Stimulated activated CD8-positive, alpha-beta memory T cell treated with anti-CD3 and anti-CD28 coated beads, Interleukin-2, amount 100 ng/mL, for 48 hours (primary cell): ENCODE measurements at regions not wholly inside any gene's neighbourhood (a gene's known extent, or its start where the extent isn't known, plus 50 kb on each side); places are given as distances from the start of the nearest gene placed in this dataset.
"Not testable (repeated sequence)": the region's sequence is repeated elsewhere in the genome, so short reads cannot be mapped to it uniquely, and the experiment has no call there.

Experiments used
- DNase-seq, 2 donors: peaks; one replicate each; pipeline ENCODE4 v3.0.0-alpha.2; 2020; ENCODE audit warnings: low read depth in 2 of 2

DNA sequence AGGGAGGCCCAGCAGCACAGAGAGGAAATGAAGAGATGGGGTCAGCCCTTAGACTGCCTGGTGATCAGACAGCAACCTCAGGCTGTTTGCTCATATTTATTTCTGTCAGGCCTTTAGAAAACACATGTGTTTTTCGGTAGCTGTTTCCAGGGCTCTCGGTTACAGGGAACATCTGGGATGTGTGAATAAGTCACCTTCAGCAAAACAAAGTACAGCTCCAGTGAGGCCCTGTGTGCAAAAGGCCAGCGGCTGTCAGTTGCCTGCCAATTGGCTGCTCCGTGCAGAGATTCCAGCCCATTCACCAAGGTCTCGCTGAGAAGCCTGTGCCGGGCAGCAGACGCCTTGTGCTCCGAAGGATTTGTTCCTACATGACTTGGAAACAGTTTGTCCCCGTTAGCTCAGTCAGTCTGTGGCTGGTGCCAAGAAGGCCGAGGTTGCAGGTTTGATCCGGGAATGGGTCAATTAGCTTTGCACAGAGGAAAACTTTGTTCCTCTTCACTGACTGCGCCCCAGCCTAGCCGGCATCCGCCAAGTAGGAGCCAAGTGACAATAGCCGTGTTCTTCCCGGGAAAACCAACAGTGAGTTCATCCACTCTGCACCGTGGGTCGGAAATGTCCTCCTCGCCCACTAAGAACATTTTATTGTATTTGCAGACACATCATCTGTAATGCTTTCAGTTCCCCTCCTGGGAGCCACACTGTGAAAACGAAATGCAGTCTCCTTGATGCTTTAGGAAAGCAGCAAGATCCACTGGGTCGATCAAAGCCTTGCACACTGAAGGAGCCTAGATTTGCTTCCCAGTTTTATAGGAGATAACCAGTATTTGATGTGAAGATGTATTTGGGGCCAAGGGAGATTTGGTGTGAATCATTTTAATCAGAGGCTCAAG lies 315.4 kb upstream of the CDYL start:
- DNase-seq, result no peak

DNA sequence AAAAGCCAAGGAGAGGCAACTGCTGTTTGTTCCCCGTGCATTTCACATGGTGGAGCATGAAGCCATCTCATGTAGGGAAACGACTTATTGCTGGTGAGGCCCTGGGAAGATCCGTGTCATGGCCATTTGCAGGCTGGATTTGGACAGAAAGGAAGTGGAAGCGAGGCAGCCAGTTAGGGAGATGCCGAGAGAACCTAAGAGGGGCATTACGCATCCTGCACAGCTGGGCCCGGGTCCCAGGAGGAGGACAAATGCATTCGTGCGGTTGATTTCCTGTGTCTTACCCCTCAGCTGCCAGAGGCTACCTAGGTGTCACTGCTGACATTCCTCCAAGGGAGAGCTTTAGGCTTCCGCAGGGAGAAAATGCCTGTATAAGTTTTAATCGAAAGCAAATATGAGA lies 316.2 kb upstream of the CDYL start:
- no peak for DNase-seq

- no peak for DNase-seq
Measured at GRCh38 chr6:4459032-4459431, 317.2 kb upstream of the CDYL start.

- DNase-seq, result no peak
Measured at GRCh38 chr6:4451718-4452117, 316.3 kb upstream of the ECI2 start.

DNA sequence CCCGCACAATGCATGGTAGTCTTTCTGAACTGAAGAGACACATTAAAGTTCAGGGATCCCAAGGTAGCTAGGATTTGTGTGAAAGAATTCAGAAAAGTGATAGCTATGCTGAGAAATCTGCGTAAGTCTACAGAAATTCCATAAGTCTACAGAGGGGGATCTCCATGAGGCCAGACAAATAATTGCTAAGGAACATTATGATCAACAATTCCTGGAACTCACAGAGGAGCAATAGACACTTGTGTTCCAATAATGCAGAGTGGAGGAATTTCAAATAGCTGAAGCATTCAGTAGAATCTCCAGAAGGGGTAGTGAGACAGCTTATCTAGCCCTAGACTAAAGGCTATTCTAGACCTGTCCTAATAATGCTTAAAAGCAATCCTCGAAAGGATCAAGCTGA lies 315.7 kb upstream of the ECI2 start:
- no peak for DNase-seq

- no peak for DNase-seq
Measured at GRCh38 chr6:4450237-4450636, 314.9 kb upstream of the ECI2 start.

DNA sequence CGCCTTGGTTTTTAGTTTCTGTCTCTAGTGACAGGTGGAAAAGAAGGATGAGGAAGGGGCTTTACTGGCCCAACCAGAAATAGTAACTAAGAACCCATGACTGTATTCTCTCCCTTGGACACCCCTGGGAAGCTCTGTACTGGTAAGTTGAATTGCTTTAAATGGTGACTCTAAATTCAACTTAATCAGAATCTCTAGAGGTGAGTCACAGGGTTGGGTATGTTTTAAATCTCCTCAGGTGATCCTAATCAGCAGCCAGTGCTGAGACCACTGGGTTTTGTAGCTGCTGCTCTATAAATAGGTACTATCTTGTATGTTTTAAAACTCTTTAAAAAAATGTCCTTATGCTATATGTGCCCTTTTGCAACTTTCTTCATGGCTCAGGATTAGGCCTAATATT lies 314.0 kb upstream of the ECI2 start:
- no peak for DNase-seq

GRCh38 chr6:4448841-4449240 lies 313.5 kb upstream of the ECI2 start:
- DNase-seq, result no peak

- no peak for DNase-seq
Measured at GRCh38 chr6:4447639-4448330, 312.4 kb upstream of the ECI2 start.

DNA sequence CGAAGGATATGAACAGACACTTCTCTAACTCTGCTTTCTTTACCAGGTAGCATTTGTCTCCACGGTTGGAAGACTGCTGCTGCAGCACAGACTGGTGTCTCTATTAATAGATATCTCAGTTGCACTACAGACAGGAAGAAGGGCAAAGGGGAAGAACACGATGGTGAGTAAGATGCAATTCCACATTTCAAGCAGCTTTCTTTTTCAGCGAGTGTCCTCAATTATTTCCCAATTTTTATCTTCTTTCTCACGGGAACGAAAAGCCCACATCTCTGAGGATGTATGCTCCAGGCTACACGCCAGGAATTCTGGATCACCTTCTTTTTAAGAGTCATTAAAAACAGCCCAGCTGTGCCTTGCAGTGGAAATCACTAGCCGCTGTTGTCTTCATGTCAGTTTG lies 311.6 kb upstream of the ECI2 start:
- no peak for DNase-seq

GRCh38 chr6:4441981-4442434 lies 306.6 kb upstream of the ECI2 start:
- DNase-seq, result no peak

DNA sequence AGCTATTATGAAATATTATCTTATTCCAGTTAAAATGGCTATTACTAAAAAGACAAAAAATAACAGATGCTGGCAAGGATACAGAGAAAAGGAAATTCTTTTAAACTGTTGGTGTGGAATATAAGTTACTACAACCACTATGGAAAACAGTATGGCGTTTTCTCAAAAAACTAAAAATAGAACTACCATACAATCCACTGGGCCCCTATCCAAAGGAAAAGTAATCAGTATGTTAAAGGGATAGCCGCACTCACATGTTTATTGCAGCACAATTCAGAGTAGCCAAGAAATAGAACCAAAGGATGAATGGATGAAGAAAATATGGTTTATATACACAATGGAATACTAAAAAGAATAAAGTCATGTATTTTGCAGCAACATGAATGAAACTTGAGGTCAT lies 303.8 kb upstream of the ECI2 start:
- DNase-seq, result no peak

- DNase-seq, result no peak
Measured at GRCh38 chr6:4437342-4437741, 302.0 kb upstream of the ECI2 start.

GRCh38 chr6:4435981-4436445 lies 300.6 kb upstream of the ECI2 start:
- no peak for DNase-seq

DNA sequence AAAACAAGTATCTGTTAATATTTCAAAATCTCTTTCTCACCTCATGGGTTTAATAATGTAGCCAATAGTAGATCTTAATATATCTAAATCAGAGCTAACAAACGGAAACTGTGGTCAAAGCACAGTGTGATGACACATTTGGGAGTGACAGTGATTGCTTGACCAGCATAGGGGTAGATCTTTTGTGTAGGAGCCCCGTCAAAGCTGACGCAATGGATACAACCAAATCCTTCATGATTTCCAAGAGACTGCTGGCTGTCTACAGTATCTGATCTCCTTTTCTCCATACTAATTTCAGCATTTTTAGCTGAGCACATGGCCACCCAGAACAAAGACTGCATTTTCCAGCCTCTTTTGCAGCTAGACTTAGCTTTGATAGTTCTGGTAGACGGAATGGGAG lies 299.3 kb upstream of the ECI2 start:
- DNase-seq, result no peak

DNA sequence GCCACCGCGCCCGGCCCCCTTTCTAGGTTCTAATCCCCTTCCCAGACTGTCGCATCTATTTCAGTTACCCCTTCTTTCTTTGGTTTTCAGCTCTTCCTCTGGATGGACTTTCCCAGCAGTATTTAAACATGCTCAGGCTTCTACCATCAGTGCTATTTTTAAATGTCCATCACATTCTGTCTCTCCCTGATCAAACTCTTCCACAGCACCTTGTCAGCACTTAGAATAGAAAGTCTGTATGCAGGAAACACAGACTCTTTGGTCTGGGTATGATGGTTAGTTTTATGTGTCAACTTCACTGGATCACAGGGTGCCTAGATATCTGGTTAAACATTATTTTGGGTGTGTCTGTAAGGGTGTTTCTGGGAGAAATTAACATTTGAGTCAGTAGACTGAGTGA lies 297.8 kb upstream of the ECI2 start:
- DNase-seq, result no peak

DNA sequence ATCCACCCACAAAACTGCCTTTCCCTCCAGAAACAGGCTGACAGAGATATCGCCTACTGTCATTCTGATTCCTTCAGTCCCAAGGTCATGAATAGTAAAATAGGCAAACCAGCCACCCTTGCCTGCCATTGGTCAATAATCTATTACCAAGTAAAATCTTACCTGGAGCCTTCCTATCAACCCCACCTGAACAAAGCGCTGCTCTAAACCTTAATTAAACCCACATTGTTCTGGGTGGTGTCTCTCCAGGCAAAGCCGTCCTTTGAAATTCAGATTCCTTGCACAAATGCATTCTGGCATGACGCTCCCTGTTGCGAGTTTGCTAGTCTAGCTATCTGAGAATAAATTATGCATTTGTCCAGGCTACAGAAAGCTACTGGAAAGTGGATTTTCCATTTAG lies 291.6 kb upstream of the ECI2 start:
- DNase-seq, result no peak

DNA sequence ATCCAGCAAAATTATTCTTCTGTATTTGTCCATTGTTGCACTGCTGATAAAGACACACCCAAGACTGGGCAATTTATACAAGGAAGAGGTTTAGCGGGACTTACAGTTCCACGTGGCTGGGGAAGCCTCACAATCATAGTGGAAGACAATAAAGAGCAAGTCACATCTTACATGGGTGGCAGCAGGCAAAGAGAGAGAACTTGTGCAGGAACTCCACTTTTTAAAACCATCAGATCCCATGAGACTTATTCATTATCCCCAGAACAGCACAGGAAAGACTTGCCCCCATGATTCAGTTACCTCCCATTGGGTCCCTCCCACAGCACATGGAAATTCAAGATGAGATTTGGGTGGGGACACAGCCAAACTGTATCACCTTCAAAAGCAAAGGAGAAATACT lies 286.5 kb upstream of the ECI2 start:
- DNase-seq, result no peak

GRCh38 chr6:4420160-4420865 lies 284.9 kb upstream of the ECI2 start:
- DNase-seq, result no peak

GRCh38 chr6:4415549-4415948 lies 280.2 kb upstream of the ECI2 start:
- DNase-seq, result no peak

DNA sequence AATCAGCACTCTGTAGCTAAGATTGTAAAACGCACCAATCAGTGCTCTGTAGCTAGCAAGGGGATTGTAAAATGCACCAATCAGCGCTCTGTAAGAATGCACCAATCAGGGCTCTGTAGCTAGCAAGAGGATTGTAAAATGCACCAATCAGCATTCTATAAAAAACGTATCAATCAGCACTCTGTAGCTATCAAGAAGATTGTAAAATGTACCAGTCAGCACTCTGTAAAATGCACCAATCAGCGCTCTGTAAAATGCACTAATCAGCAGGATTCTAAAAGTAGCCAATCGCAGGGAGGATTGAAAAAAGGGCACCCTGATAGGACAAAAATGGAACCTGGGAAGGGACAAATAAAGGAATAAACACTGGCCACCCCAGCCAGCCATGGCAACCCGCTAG lies 278.7 kb upstream of the ECI2 start:
- DNase-seq, result not testable (repeated sequence)

- no peak for DNase-seq
Measured at GRCh38 chr6:4413073-4413472, 277.7 kb upstream of the ECI2 start.

GRCh38 chr6:4412488-4412887 lies 277.1 kb upstream of the ECI2 start:
- no peak for DNase-seq
